WI38 (cell line): ENCODE measurements at regions not wholly inside any gene's neighbourhood (a gene's known extent, or its start where the extent isn't known, plus 50 kb on each side); places are given as distances from the start of the nearest gene placed in this dataset.

Experiments used
- H3K4me3 ChIP-seq: 2 replicates; pipeline ENCODE4 v1.5.1; 2011; ENCODE audit warnings: low read depth, mild to moderate bottlenecking, control low read depth, low read length
- TF ChIP-seq, protein P1 (sequence below): IDR thresholded peaks from 2 replicates; pipeline ENCODE4 v1.5.1; 2012; ENCODE audit warnings: low read depth, mild to moderate bottlenecking, control low read depth, low read length

DNA sequence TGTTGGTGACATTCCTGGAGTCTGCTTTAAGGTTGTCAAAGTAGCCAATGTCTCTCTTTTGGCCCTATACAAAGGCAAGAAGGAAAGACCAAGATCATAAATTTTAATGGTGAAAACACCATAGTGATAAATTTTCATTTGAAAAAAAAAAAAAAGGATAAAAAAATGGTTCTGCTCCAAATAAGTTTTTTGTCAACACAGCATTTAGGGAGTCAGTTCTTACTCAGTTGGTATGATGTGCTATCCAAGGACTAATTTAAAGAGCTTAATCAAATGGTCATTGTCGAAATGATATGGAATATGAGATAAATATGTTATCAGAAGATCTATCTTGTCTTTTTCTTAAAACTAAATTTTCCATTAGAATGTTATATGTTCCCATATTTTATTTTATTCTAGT lies 83.9 kb downstream of the PCDH18 start:
- no peak overlapping the region for H3K4me3 ChIP-seq
- TF ChIP-seq, protein P1, sequence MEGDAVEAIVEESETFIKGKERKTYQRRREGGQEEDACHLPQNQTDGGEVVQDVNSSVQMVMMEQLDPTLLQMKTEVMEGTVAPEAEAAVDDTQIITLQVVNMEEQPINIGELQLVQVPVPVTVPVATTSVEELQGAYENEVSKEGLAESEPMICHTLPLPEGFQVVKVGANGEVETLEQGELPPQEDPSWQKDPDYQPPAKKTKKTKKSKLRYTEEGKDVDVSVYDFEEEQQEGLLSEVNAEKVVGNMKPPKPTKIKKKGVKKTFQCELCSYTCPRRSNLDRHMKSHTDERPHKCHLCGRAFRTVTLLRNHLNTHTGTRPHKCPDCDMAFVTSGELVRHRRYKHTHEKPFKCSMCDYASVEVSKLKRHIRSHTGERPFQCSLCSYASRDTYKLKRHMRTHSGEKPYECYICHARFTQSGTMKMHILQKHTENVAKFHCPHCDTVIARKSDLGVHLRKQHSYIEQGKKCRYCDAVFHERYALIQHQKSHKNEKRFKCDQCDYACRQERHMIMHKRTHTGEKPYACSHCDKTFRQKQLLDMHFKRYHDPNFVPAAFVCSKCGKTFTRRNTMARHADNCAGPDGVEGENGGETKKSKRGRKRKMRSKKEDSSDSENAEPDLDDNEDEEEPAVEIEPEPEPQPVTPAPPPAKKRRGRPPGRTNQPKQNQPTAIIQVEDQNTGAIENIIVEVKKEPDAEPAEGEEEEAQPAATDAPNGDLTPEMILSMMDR = no peak

DNA sequence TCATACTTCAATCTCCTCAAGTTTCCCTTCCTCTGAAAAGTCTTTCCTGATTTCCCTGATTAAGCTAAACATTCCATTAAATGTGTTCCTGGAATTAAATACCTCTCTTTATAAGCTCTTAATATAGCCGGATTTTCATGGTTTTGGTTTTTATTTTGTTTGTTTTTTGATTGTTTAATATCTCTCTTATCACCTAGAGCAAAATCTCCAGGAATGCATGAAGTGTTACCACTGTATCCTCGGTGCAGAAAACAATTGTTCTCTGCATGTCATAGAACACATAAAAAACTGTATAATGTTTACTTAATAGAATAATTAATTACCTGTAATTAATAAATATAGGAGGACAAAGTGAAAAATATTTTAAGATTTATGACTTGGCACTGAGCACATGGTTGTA lies 86.2 kb downstream of the PCDH18 start:
- no peak overlapping the region for H3K4me3 ChIP-seq
- TF ChIP-seq, protein P1 = no peak

DNA sequence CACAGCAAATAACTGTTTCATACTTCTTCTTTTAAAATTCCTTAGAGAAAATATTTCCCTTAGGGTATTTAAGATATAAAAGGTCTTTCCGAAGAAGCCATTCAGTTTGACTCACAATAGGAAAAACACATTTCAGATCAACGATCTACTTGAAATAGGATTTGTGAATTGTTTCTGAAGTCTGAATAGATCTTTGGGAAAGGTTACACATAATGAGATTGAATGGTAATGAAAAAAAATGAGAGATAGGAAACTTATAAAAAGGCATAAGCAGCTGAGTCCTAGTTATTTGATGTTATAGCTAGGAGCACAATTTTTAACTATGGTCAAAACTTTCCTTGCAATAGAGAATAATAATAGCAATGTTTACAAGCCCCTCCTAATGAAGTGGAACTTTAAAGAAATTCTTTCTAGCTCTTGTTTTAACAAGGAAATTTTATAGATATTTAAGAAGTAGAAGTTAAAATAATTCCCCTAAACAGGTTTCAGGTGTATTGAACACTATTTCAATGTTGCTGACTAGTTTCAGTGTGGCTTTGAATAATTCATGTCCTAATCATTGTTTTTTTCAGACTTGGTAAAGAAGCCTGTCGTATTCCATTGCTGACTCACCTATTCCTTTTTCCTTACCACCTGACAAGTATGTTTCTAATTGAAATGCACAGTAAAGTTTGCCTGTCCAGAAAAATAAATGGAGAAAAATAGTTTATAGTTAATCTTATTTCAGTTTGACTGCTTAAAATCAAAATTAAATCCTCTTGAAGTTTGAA lies 89.1 kb downstream of the PCDH18 start:
- TF ChIP-seq, protein P1 = no peak
- H3K4me3 ChIP-seq = no peak overlapping the region

DNA sequence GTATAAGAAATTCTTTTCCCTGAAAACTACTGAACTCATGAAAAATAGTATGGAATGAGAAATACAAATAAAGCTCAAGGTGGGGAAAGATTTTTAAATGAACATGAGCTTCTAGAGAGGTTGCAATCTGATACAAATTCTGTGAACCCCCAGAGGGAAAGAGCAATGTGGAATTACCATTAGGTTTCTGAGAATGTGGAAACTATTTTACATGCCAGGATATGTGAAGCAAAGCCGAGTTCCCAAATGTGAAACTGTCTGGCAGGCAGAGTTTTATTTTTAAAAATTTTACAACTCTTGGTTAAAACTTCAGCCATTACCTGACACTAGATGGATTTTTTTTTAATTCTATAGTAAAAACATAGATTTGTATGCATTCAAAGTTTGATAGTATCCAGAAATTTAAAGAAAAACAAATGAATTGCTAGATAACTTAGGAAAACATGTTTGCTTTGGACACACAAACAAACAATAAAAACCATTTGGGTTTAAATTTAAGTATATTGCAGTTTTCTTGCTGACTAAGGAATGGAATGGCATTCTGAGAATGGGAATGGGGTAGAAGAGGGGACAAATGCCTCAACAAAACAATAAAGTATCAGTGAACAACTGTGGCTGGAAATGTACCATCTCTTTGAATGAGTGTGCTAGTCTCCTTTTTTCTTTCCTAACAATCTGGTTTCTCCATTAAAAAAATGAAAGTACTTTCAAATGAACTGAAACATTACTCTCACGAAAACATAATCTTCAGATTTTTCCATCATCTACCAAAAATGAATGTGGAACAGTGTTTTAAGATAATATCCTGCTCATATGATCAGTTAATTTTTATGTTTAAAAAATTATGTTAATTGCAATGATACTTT lies 99.6 kb downstream of the PCDH18 start:
- no peak overlapping the region for H3K4me3 ChIP-seq
- TF ChIP-seq, protein P1 = no peak

DNA sequence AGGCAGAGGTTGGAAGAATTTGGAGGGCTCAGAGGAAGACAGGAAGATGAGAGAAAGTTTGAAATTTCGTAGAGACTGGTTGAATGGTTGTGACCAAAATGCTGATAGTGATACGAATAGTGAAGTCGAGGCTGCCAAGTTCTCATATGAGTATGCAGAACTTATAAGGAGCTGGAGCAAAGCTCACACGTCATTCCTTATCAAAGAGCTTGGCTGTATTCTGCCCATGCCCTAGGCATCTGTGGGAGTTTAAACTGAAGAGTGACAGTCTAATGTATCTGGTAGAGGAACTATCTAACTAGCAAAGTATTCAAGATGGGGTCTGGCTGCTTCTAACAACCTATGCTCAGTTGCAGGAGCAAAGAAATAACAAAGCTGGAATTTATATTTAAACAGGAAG lies 102.1 kb downstream of the PCDH18 start:
- H3K4me3 ChIP-seq = no peak overlapping the region
- TF ChIP-seq, protein P1 = no peak

DNA sequence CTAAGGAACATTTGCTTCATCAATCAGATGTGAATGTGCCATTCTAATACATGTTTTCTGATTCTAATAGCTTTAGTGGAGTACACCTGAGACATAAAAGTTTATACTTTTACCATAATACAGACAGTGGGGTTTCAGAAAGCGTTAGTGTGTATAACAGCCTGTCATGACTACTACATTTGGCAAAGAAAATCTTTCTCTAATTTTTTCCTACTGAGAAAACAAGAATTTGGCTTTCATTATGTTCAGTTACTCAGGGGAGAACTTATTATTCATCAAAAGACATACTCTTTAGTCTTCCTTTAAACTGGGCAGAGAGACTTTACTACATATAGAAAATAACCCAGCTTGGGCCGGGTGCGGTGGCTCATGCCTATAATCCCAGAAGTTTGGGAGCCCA lies 104.9 kb downstream of the PCDH18 start:
- H3K4me3 ChIP-seq = no peak overlapping the region
- TF ChIP-seq, protein P1 = no peak

GRCh38 chr4:137425281-137425680 lies 107.0 kb downstream of the PCDH18 start:
- TF ChIP-seq, protein P1 = no peak
- H3K4me3 ChIP-seq = no peak overlapping the region
